HT1080 (cell line): ENCODE measurements at regions not wholly inside any gene's neighbourhood (a gene's known extent, or its start where the extent isn't known, plus 50 kb on each side); places are given as distances from the start of the nearest gene placed in this dataset.
A peak's percentile ranks its signal among the peaks of the same experiment; 100 is the strongest.

Experiments used
- DNase-seq: peaks from one replicate; pipeline ENCODE4 v3.0.0-alpha.2; 2015; ENCODE audit warnings: low read depth

DNA sequence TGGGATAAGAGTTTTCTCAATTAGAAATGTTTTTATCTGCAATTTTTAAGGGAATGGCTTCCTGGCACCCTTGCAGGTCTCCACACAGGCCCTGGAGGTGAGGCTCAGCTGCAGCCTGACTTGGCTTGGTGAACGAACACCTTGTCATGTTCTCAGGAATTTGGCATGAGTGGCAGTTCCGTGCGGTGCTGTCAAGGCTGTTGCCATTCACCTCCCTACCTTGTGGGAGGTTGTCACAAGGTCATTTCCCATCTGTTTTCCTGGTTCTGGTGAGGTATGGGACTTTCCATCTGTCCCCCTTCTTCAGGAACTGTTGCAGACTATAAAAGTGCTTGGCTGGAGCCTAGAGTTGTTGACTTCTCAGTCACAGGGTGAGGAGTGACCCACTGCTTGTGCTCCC, 82.9 kb downstream of the ELOVL4 start:
- no peak for DNase-seq

DNA sequence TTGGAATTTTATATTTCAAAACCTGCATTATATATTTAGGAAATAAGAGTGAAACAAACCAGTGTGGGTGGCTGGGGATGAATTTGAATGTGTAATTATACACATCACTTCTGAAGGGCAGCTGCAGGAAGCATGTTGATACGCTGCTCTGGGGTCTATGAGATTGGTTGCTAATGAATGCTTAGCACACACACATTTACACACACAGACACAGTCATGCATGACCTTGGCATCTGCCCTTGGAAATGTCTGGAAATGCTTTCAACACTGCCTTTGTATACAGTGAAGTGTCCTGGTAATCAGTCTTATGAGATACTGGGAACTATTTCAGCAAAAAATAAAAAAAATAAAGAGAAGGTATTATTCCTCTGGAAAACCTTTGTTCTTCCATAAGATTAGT, 83.4 kb downstream of the ELOVL4 start:
- DNase-seq: no peak

- DNase-seq: no peak
Observed at GRCh38 chr6:79863566-79863965, 83.8 kb downstream of the ELOVL4 start.

DNA sequence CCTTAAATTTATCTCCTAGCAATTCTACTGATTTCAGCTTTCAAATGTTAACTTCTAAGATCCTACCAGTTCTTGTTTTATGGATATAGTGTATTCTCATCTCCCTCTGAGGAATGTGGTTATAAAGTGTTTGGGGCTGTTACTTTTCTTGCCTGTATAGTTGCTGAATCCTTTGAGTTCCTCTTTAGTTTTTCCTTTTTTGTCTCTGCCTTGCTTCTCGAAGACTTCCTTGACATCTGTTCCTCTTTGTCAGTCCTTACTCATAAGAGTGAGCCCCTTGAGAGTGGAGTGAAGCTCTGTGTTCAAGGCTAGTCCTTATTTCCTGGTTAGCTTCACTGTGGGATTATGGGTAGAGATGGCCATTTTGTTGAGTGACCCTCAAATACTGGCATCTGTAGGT, 84.6 kb downstream of the ELOVL4 start:
- no peak for DNase-seq

GRCh38 chr6:79862126-79862525, 85.2 kb downstream of the ELOVL4 start:
- DNase-seq: no peak

DNA sequence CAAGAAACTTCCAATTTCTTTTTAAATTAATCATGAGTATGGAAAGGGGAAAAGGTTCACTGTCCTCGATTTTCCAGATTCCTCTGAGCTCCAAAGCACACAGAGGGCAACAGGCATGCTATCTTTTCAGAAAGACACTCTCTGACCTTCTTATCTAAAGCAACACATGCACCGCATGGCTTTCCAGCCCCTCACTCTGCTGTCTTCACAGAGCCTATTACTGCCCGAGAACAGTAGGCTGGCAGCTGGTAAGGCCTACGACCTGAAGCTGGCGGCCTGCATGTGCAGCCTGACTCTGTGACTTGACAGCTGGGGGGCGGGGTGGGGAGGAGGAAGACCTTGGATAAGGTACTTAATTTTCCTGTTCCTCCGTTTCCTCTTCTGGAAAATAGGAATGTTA, 86.3 kb downstream of the ELOVL4 start:
- no peak for DNase-seq

DNA sequence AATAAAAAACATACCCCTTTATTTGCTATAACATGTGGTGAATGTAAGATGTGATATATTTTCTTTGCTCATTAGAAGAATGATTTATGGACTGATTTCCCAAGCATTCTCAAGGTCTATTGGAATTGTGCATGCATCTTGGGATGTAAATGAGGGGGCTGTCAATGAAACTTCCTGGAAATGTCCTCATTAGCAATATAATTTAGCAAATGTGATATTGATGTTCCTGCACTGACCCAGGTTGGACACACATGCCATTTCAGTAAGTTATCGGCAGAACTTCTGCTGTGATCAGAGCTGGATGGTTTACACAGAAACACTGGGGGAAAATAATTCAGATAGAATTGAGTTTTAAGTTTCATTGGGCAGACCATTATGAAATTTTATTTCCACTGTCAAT, 99.9 kb downstream of the ELOVL4 start:
- no peak for DNase-seq

DNA sequence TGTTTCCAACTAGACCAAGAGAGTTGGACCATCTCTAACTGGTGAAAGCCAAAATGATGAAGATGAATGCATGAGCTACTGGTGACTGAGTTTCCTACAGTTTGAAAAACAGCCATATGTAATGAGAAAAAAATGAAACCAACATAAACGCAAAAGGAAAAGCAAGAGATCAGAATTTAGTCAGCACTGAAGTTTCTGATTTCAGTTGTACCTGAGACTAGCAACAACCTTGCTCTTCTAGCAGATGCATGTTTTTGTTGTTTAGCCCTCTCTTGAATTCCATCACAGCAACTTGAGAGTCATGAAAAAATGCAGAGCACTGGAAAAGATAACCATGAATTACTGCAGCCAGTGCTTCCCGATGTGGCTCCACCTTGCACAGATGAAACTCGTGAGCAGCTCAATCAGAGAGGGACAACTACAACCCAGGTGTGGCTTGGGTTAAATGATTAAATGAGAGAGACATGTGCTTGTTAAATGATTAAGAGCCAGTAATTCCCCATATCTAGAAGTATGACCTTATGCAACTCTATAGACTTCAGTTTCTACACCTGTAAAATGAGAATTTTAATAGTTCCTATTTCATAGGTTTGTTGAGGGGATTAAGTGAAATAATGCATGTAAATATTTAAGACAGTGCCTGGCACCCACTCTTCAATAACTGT, 104.8 kb downstream of the ELOVL4 start:
- no peak for DNase-seq

DNA sequence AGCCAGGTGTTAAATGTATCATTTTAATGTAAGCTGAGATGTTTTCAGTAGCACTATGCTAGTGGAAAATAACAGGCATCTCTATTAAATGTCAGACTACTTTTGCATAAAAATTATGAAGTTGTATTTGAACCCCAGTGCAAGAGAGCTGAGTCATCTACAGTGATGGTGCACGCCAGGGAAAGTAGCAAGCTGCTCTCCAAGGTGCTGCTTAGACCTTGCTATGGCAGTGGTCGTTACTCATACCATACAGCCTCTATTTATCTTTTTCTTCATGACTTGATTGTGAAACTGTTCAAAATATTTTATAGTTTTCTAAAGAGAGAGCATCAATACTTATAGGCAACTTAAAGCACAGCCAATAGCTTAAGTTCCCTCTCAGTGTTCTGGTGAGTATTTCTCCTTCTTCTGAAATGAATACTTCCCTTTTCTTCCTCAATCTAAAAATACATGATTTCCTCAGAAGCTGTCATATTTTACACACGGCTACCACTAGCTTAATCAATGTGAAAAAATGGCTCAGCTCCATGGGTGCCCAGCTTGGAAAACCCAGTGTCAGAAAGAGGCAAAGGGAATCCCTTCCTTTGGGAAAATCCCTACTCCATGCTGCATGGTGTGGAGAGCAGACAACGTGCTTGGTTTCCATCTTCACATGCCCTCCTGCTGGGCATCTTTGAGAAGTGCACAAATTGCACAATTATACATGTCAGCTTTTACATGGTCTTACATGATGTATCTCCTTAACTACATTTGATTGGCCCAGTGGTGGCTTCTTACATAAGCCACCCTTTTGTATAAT, 105.6 kb downstream of the ELOVL4 start:
- no peak for DNase-seq

DNA sequence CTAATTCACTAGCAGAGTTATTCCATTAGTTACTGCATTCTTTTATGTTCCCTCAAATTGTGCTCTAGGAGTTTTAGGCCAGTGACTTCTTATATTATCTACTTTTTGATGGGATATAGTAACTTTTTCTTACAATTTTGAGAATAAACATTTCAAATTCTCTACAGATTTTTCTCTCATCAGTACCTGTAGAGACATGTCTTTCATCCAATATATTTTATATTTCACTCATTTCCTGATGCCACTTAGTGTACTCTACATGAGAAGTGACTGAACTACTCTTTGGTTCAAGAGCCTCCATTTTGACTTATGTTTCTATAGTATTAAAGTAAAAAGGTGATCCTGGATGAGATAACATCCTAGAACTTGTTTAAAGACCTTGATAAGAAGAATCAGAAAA, 108.5 kb downstream of the ELOVL4 start:
- no peak for DNase-seq

DNA sequence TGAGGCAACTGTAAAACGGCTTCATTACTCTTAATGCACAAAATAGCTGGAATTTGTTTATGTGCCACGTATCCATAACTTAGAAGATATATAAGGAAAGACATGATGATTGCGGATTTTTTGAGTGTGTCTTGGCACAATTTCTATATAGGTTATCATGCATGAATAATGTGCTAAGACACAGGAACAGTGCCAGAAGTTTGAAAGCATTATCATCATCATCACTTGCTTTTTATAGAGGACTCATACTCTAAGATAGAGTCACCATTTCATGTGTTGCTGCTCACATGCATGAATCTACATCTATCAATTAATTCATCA, 113.4 kb downstream of the ELOVL4 start:
- no peak for DNase-seq

DNA sequence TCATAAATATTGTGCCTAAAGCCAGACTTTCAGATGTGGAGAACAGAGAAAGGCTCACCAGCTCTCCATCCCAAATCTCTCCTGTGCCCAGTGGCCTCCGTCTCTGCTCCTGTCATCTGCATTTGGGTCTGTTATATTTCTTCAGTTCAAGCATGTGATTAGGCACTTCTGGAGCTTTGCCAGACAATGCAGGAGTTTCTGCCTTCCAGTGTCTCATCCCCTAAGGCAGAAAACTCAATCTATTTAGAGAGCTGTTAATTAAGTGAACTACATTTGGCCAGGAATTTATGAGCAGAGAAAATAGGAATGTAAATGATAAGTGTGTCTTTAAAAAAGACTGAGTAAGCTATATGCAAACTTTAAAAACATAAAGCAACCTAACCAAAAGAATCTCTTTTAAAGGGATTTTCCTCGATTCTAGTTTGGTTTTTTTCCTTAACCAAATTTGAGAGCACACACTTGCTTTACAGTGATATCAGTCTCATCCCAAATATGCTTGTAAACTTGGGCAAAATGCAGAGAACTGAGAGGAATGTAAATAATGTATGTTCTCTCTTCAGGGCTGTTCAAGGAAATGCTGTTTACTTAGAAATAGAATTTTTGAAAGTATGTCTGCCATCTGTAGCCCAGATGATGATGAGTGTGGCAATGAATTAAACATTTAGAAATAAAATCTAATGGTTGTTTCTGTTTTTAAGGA, 113.9 kb downstream of the ELOVL4 start:
- DNase-seq: no peak

GRCh38 chr6:79832723-79833122, 114.6 kb downstream of the ELOVL4 start:
- DNase-seq: no peak

GRCh38 chr6:79824202-79824601, 123.2 kb downstream of the ELOVL4 start:
- DNase-seq: no peak

GRCh38 chr6:79821859-79822258, 125.5 kb downstream of the ELOVL4 start:
- DNase-seq: peak; percentile 11

- no peak for DNase-seq
Observed at GRCh38 chr6:79818471-79818870, 128.9 kb downstream of the ELOVL4 start.

DNA sequence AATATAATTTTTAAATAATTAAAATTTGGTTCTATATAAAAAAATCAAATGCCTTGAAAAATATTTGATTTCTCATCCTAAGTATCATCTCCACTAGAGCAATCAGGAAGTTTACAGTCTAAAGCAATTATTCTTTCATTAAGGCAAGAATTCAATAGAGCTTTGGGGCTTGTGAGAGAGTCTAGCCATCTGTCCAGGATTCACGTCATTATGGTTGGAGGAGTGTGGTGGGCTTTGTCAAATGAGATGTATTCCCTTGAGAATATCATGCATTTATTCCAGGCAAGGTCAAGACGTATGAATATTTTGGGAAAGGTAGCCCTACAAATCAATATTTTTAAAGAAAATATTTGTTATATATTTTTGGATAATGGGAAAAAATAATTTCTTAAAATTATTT, 132.4 kb downstream of the ELOVL4 start:
- DNase-seq: no peak

- DNase-seq: peak; percentile 36
Observed at GRCh38 chr6:79813854-79814709, 133.3 kb downstream of the ELOVL4 start.

DNA sequence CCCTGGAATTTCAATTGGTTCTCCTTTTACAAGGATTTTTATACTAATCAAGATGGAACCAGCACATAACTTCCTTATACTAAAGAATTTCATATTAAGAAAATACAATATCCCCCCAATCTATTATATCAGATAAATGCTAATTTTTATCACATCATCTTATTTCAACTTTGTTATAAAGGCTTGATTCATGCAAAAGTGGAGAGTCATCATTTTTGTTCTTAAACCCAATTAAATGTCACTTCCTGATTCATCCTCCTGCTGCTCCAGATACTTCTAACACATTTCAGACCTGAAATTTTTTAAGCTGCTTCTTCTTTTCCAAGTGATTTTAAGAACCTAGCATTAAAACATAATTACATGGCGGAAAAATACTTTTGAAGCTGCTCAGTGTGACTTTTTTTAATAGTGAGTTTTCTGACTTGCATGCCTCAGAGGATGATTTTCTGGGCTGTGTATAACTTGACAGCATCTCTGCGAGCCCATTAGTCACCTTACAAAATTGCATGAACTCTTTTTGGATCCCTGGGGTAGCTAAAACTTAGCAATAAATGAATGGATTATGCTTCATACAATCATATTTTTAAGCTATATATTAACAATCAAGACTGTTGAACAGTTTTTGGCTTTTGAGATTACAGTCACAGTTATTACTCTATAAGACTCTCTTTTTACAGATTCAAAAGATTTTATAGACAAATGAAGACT, 134.1 kb downstream of the ELOVL4 start:
- DNase-seq: no peak

- no peak for DNase-seq
Observed at GRCh38 chr6:79812195-79812594, 135.2 kb downstream of the ELOVL4 start.

DNA sequence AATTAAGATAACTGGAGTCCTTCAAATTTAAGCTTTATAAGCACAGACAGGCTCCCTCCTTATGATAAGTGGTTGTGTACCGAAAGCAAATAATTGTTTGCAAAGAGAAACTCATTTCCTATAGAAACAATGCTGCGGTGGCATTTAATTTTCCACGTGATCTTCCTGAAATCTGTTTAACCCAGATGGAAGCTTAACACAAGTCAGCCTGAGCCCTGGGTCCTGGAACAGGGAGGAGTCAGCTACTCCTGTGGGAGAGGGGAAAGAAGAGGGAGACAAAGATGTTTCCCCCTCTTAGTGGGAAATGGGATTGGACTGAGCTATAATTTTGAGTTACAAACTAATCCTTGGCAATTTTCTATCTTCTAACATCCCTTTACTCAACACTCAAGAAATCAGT, 136.5 kb downstream of the ELOVL4 start:
- DNase-seq: no peak
